HEK293T (cell line): ENCODE measurements at regions not wholly inside any gene's neighbourhood (a gene's known extent, or its start where the extent isn't known, plus 50 kb on each side); places are given as distances from the start of the nearest gene placed in this dataset.

ENCODE experiments used
- BHLHE40 ChIP-seq: fragments of 450-650 bp; IDR thresholded peaks from 2 replicates; pipeline ENCODE4 v1.6.1; 2016; ENCODE audit warnings: mild to moderate bottlenecking, moderate library complexity, borderline replicate concordance
- ELF4 ChIP-seq: fragments of 450-650 bp; IDR thresholded peaks from 2 replicates; pipeline ENCODE4 v1.6.1; 2017; ENCODE audit warnings: antibody characterized with exemption
- FOXK2 ChIP-seq: fragments of 450-650 bp; IDR thresholded peaks from 2 replicates; pipeline ENCODE4 v1.6.1; 2016; ENCODE audit warnings: mild to moderate bottlenecking
- NFRKB ChIP-seq: fragments of 450-650 bp; IDR thresholded peaks from 2 replicates; pipeline ENCODE4 v1.6.1; 2016; ENCODE audit warnings: mild to moderate bottlenecking, moderate library complexity
- SP1 ChIP-seq: fragments of 450-650 bp; IDR thresholded peaks from 2 replicates; pipeline ENCODE4 v1.6.1; 2017
- SUZ12 ChIP-seq: fragments of 450-650 bp; IDR thresholded peaks from 2 replicates; pipeline ENCODE4 v1.6.1; 2016; ENCODE audit warnings: mild to moderate bottlenecking
- ZNF384 ChIP-seq: fragments of 450-650 bp; IDR thresholded peaks from 2 replicates; pipeline ENCODE4 v1.6.1; 2016

DNA sequence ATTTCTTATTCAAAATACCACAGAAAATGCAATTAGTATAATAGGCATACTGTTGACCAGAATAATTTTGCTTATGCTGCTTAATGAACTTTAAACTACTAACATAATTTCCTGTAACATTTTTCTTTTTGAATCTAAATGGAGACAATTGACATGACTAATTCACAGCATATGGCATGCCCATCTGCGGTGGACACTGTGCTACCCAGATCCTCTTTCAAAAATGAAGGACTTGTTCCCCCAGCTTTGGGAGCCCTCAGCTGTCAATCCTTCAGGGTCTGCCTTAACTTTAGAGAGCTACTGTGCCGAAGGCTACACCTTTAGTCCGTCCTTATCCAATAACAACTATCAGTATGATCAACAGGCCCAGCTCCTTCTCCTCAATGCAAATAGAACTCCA is 789.0 kb downstream of the PLA2G4A start:
- no peak for TF ChIP-seq SUZ12
- no peak for TF ChIP-seq ZNF384
- no peak for TF ChIP-seq BHLHE40
- TF ChIP-seq FOXK2: no peak
- no peak for TF ChIP-seq SP1
- no peak for TF ChIP-seq ELF4
- TF ChIP-seq NFRKB: no peak
